Neutrophil (primary cell): ENCODE measurements at regions not wholly inside any gene's neighbourhood (a gene's known extent, or its start where the extent isn't known, plus 50 kb on each side); places are given as distances from the start of the nearest gene placed in this dataset.

Experiments
- H3K27ac ChIP-seq: fragments of 200-600 bp; sonication (generic); 2 replicates; pipeline ENCODE4 v1.5.1; 2016; ENCODE audit warnings: mild to moderate bottlenecking, moderate library complexity
- H3K27me3 ChIP-seq: fragments of 200-600 bp; sonication (generic); 2 replicates; pipeline ENCODE4 v1.6.0; 2016; ENCODE audit warnings: mild to moderate bottlenecking
- H3K36me3 ChIP-seq: fragments of 200-600 bp; sonication (generic); 2 replicates; pipeline ENCODE4 v1.5.1; 2017
- H3K4me1 ChIP-seq, 2 experiments: fragments of 200-600 bp in 1 of 2; sonication (generic) in 1 of 2; 1 replicate in 1 of 2; 2 replicates in 1 of 2; pipeline versions ENCODE4 v1.5.1 to v1.6.1; 2013 to 2016; ENCODE audit warnings: low read depth in 1 of 2, low read length in 1 of 2, mild to moderate bottlenecking in 1 of 2, moderate library complexity in 1 of 2; ENCODE audit not compliant: control insufficient read depth in 1 of 2, insufficient read depth in 1 of 2
- H3K4me3 ChIP-seq, 2 experiments: fragments of 200-600 bp in 1 of 2; sonication (generic) in 1 of 2; 1 replicate in 1 of 2; 2 replicates in 1 of 2; pipeline ENCODE4 v1.5.1; 2013 to 2016; ENCODE audit warnings: low read depth in 1 of 2, low read length in 1 of 2, mild to moderate bottlenecking in 1 of 2, moderate library complexity in 1 of 2
- H3K9me3 ChIP-seq: fragments of 200-600 bp; sonication (generic); 2 replicates; pipeline ENCODE4 v1.5.1; 2016
- CTCF ChIP-seq: fragments of 200-600 bp; sonication (generic); IDR thresholded peaks from 2 replicates; pipeline ENCODE4 v1.5.1; 2016; ENCODE audit warnings: antibody characterized with exemption

GRCh38 chr9:91100878-91101450 is 260.8 kb downstream of the AUH start:
- no peaks in the 10 kb centered on the region for H3K9me3 ChIP-seq
- H3K27me3 ChIP-seq = no peaks in the 10 kb centered on the region
- peaks cover 18 to 22% of the 10 kb centered on the region in 2 experiments for H3K4me1 ChIP-seq
- no peak overlapping the region for H3K27ac ChIP-seq
- no peak for TF ChIP-seq CTCF
- H3K36me3 ChIP-seq = no peaks in the 10 kb centered on the region
- no peak overlapping the region for H3K4me3 ChIP-seq

GRCh38 chr9:91101611-91102168 is 260.0 kb downstream of the AUH start:
- Histone ChIP-seq H3K4me3 (no peak overlapping the region), H3K4me1 (peaks cover 18 to 22% of the 10 kb centered on the region in 2 experiments), H3K9me3 (no peaks in the 10 kb centered on the region), H3K27ac (no peak overlapping the region), H3K27me3 (no peaks in the 10 kb centered on the region), H3K36me3 (no peaks in the 10 kb centered on the region)
- no peak for TF ChIP-seq CTCF

GRCh38 chr9:91102269-91102668 is 259.4 kb downstream of the AUH start:
- no peaks in the 10 kb centered on the region for H3K9me3 ChIP-seq
- no peak for TF ChIP-seq CTCF
- H3K27me3 ChIP-seq = no peaks in the 10 kb centered on the region
- no peak overlapping the region for H3K4me3 ChIP-seq
- no peak overlapping the region for H3K27ac ChIP-seq
- no peaks in the 10 kb centered on the region for H3K36me3 ChIP-seq
- peaks cover 18 to 22% of the 10 kb centered on the region in 2 experiments for H3K4me1 ChIP-seq

- H3K4me1 ChIP-seq = peaks cover 18 to 22% of the 10 kb centered on the region in 2 experiments
- H3K36me3 ChIP-seq = no peaks in the 10 kb centered on the region
- no peak overlapping the region for H3K27ac ChIP-seq
- no peaks in the 10 kb centered on the region for H3K27me3 ChIP-seq
- H3K9me3 ChIP-seq = no peaks in the 10 kb centered on the region
- no peak overlapping the region for H3K4me3 ChIP-seq
- no peak for TF ChIP-seq CTCF
These were observed 257.8 kb downstream of the AUH start for GRCh38 chr9:91103931-91104330.

- Histone ChIP-seq H3K27me3 (no peaks in the 10 kb centered on the region), H3K4me3 (no peak overlapping the region), H3K36me3 (no peaks in the 10 kb centered on the region), H3K27ac (no peak overlapping the region), H3K9me3 (no peaks in the 10 kb centered on the region), H3K4me1 (no peaks in the 10 kb centered on the region)
- no peak for TF ChIP-seq CTCF
These were observed 255.2 kb downstream of the AUH start for GRCh38 chr9:91106415-91107081.
